Keratinocyte (primary cell): ENCODE measurements at regions not wholly inside any gene's neighbourhood (a gene's known extent, or its start where the extent isn't known, plus 50 kb on each side); places are given as distances from the start of the nearest gene placed in this dataset.
A peak's percentile ranks its signal among the peaks of the same experiment; 100 is the strongest.

Source experiments
- DNase-seq: peaks from one replicate; pipeline ENCODE4 v3.0.0-alpha.2; 2011; ENCODE audit warnings: low read depth, missing footprints, low spot score
- FAIRE-seq: peaks from 2 replicates; lab custom pipeline; 2011; peaks lifted over from hg19 to GRCh38; lab: Jason Lieb, UNC
- H2AFZ ChIP-seq: 2 replicates; pipeline ENCODE4 v1.6.0; 2012; ENCODE audit warnings: low read length, control low read depth, inconsistent platforms; ENCODE audit not compliant: control insufficient read depth
- H3K27ac ChIP-seq: 2 replicates; pipeline ENCODE4 v1.5.1; 2011; ENCODE audit warnings: low read length; ENCODE audit not compliant: control insufficient read depth, insufficient read depth
- H3K27me3 ChIP-seq: 3 replicates; pipeline ENCODE4 v1.6.0; 2011; ENCODE audit warnings: low read length; ENCODE audit not compliant: control insufficient read depth, insufficient read depth; ENCODE audit errors: extremely low read depth
- H3K36me3 ChIP-seq, 2 experiments: 2 replicates in 1 of 2; 3 replicates in 1 of 2; pipeline ENCODE4 v1.5.1; 2011; ENCODE audit warnings: low read length in 2 of 2, mild to moderate bottlenecking in 1 of 2; ENCODE audit not compliant: control insufficient read depth in 2 of 2, insufficient read depth in 2 of 2; ENCODE audit errors: extremely low read depth in 1 of 2
- H3K4me1 ChIP-seq: 3 replicates; pipeline ENCODE4 v1.5.1; 2011; ENCODE audit warnings: low read length; ENCODE audit not compliant: control insufficient read depth, insufficient read depth; ENCODE audit errors: extremely low read depth
- H3K4me2 ChIP-seq: 3 replicates; pipeline ENCODE4 v1.6.0; 2011; ENCODE audit warnings: low read depth, low read length; ENCODE audit not compliant: control insufficient read depth, insufficient read depth; ENCODE audit errors: extremely low read depth
- H3K4me3 ChIP-seq, 3 experiments: fragments of 200-600 bp in 1 of 3; sonication (generic) in 1 of 3; 2 replicates in 2 of 3; 3 replicates in 1 of 3; pipeline ENCODE4 v1.5.1; 2011 to 2016; ENCODE audit warnings: low read length in 3 of 3, mild to moderate bottlenecking in 3 of 3, control low read depth in 2 of 3, inconsistent platforms in 1 of 3, low read depth in 1 of 3, mixed read lengths in 1 of 3, mixed run types in 1 of 3, moderate library complexity in 1 of 3; ENCODE audit not compliant: control insufficient read depth in 2 of 3, insufficient read depth in 2 of 3; ENCODE audit errors: extremely low read depth in 1 of 3
- H3K79me2 ChIP-seq: 2 replicates; pipeline ENCODE4 v1.6.0; 2012; ENCODE audit warnings: low read length; ENCODE audit not compliant: control insufficient read depth, insufficient read depth
- H3K9ac ChIP-seq: 3 replicates; pipeline ENCODE4 v1.6.0; 2011; ENCODE audit warnings: low read length; ENCODE audit not compliant: control insufficient read depth, insufficient read depth; ENCODE audit errors: extremely low read depth
- H3K9me1 ChIP-seq: 3 replicates; pipeline ENCODE4 v1.6.0; 2011; ENCODE audit warnings: low read length; ENCODE audit not compliant: control insufficient read depth, insufficient read depth; ENCODE audit errors: extremely low read depth
- H3K9me3 ChIP-seq: 2 replicates; pipeline ENCODE4 v1.5.1; 2012; ENCODE audit warnings: low read depth, low read length; ENCODE audit not compliant: control insufficient read depth
- H4K20me1 ChIP-seq: 3 replicates; pipeline ENCODE4 v1.6.0; 2011; ENCODE audit warnings: low read length; ENCODE audit not compliant: control insufficient read depth, insufficient read depth; ENCODE audit errors: extremely low read depth
- CTCF ChIP-seq, 3 experiments: IDR thresholded peaks in 1 of 3; conservative IDR thresholded peaks in 1 of 3; optimal IDR thresholded peaks in 1 of 3; 2 replicates in 2 of 3; 3 replicates in 1 of 3; pipeline versions ENCODE3 to v1.5.1; 2011; ENCODE audit warnings: low read length in 3 of 3, mild to moderate bottlenecking in 3 of 3, moderate library complexity in 2 of 3, control low read depth in 1 of 3, inconsistent platforms in 1 of 3; ENCODE audit not compliant: insufficient read depth in 2 of 3; ENCODE audit errors: extremely low read depth in 1 of 3
- EZH2 ChIP-seq: IDR thresholded peaks from one replicate; pipeline ENCODE4 v1.6.1; 2012; ENCODE audit warnings: inconsistent platforms, mild to moderate bottlenecking, low read length, moderate library complexity
- dilution Hi-C: fragments of 300-500 bp; cut with MboI; formaldehyde crosslinking; loops from one replicate; pipeline ENCODE4 v1.7.0; 2020; ENCODE audit warnings: low sequenced_read_pairs; ENCODE audit not compliant: extremely low pct_ligation_motif_present

DNA sequence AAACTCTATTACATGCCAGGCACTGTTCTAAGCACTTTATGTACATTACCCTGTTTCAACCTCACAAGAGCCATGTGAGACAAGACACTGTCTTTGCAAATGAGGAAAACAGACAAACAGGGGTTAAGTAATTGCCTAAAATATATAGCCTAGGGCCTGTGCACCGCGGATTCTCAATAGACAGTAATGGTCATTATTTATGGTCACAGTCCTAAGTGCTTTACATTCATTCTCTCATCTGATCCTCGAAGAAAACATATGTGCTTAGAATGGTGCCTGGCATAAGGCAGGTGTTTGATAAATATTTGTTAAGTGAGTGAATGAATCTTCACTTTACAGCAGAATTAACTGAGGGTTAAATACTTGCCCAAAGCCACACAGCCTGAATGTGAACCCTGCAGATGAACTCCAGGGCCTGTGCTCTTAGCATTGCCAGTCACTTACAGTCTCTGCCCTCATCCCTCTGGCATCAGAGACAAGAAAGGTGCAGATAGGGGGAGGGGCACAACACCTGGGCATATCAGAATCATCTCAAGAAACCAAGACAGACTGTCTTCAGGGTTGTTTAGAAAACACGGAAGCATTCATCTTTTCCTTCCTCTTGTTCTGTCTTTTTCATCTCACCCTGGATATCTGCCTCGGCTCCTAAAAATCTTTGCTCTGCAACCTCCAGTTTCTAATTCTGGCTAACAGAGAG lies 92.8 kb upstream of the SASH1 start:
- no peak overlapping the region for H3K27ac ChIP-seq
- dilution Hi-C loops: no loop called here
- H3K4me2 ChIP-seq: no peak overlapping the region
- no peaks in the 10 kb centered on the region for H4K20me1 ChIP-seq
- H3K79me2 ChIP-seq: no peaks in the 10 kb centered on the region
- no peak overlapping the region for H3K9ac ChIP-seq
- H3K36me3 ChIP-seq: no peaks in the 10 kb centered on the region
- H3K27me3 ChIP-seq: no peaks in the 10 kb centered on the region
- FAIRE-seq: peak; percentile 29
- no peaks in the 10 kb centered on the region for H3K9me1 ChIP-seq
- peak overlapping the region; percentile 24 for H2AFZ ChIP-seq
- no peak overlapping the region for H3K4me3 ChIP-seq
- H3K9me3 ChIP-seq: no peaks in the 10 kb centered on the region
- no peak for TF ChIP-seq CTCF (optimal IDR thresholded peaks at IDR 0.05 in 1 of 3, IDR thresholded peaks at IDR 0.05 in 1 of 3, conservative IDR thresholded peaks at IDR 0.05 in 1 of 3; ENCODE audit: extremely low read depth in 1 of 3, insufficient read depth in 2 of 3, low read length in 3 of 3)
- TF ChIP-seq EZH2: no peak
- H3K4me1 ChIP-seq: peaks cover 2% of the 10 kb centered on the region
- no peak for DNase-seq

DNA sequence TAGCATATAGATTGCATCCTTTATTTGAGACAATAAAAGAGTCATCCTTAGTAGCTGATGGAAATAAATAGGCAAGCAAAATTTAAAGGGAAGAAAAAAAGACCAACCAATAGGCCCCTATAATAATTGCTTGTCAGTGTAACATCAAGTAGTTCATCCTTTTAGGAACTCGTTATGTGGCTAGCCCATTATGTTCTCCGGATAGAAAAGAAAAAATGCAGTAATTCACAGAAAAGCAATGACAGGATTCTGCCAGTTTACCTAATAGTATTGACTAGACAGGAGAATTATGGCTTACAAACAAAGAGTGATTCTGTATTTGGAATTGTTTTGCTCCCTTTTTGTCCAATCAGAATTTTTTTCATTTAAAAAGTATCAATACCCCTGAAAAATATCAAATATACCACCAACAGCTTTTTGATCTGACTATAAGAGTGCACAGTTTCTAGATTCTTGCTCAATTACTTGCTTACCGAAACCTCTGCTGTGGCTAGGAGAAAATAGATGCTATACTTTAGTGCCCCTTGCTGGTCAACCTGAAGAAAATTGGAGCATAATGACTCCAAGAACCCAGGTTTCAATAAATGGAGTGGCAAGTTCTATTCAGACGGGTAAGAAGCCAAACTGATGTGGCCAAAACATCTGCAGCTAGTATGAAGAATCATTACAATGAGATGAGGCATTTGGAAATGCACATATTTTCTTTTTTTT lies 91.5 kb upstream of the SASH1 start:
- Histone ChIP-seq H3K4me1 (peaks cover 2% of the 10 kb centered on the region), H3K27me3 (no peaks in the 10 kb centered on the region), H3K9me3 (no peaks in the 10 kb centered on the region), H3K4me2 (no peak overlapping the region), H3K36me3 (no peaks in the 10 kb centered on the region), H3K4me3 (no peak overlapping the region), H3K27ac (no peak overlapping the region), H3K9ac (no peak overlapping the region), H2AFZ (no peak overlapping the region), H3K9me1 (no peaks in the 10 kb centered on the region), H4K20me1 (no peaks in the 10 kb centered on the region), H3K79me2 (no peaks in the 10 kb centered on the region)
- FAIRE-seq: peak; percentile 43
- TF ChIP-seq CTCF (optimal IDR thresholded peaks at IDR 0.05 in 1 of 3, IDR thresholded peaks at IDR 0.05 in 1 of 3, conservative IDR thresholded peaks at IDR 0.05 in 1 of 3; ENCODE audit: extremely low read depth in 1 of 3, insufficient read depth in 2 of 3, low read length in 3 of 3) (peak; percentile 32 to 55 (median 33)), EZH2 (no peak)
- dilution Hi-C loops: no loop called here
- DNase-seq: no peak
